ENCODE measurements at regions not wholly inside any gene's neighbourhood (a gene's known extent, or its start where the extent isn't known, plus 50 kb on each side); places are given as distances from the start of the nearest gene placed in this dataset.

DNA sequence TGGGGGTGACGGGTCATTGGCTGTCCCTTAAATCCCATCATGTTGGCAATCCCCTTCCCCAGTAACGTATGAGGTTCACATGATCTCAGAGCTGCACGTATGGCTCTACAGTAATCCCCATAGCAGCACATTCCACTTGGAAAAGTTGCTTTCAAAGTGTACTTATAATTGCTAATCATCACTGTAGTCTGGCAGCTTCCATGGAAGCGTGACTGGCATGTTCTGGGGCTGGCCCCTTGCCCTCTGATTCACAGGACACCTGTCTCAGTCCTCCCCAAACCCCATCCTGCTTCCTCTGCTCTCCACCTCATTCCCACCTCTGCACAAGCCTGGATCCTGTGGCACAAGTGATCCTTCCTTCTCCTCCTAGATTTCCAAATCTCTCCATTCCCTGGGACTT lies 102.2 kb downstream of the TSEN15 start:
- no peak for FAIRE-seq
- TF ChIP-seq, protein P1, sequence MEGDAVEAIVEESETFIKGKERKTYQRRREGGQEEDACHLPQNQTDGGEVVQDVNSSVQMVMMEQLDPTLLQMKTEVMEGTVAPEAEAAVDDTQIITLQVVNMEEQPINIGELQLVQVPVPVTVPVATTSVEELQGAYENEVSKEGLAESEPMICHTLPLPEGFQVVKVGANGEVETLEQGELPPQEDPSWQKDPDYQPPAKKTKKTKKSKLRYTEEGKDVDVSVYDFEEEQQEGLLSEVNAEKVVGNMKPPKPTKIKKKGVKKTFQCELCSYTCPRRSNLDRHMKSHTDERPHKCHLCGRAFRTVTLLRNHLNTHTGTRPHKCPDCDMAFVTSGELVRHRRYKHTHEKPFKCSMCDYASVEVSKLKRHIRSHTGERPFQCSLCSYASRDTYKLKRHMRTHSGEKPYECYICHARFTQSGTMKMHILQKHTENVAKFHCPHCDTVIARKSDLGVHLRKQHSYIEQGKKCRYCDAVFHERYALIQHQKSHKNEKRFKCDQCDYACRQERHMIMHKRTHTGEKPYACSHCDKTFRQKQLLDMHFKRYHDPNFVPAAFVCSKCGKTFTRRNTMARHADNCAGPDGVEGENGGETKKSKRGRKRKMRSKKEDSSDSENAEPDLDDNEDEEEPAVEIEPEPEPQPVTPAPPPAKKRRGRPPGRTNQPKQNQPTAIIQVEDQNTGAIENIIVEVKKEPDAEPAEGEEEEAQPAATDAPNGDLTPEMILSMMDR (IDR thresholded peaks at IDR 0.05; ENCODE audit: insufficient read depth, missing control alignments), result no peak
- DNase-seq (ENCODE audit: insufficient read length, low spot score), result no peak

DNA sequence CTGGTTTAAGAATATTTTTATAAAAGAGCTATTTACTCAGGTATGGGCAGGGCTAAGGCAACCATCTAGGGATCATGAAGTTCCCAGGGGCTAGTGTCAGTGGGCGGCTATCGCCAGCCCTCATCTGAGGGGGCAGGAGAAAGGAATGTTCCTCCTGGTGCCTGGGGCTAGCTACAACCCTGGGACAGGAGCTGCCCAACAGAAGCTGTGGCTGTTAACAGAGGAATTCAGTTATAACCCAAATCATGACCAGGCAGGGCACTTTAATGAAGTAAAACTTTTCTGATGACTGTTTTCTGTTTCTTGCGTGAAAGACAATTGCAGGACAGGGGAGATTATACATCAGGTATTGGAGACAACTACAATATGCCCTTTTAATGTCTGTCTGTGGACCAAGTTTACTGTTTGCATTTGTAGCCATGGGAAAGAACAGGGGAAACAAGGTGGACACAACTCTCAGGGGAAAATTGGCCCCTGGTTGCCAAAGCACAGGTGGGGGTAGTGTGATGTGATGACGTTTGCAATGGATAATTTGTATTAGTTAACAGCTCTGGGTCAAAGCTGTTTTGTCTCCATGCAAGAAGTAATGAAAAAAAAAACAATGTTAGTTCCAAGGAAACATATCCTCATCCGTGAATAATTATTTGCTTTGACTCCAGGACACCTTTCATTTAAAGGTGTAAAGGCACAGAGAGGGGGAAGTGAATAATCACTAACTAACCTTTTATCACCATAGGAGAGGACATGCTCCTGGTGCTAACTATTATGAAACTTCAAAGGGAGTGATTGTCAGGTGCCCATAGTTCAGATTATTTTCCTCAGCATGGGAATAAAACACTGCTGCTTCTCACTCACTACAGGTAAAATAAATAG lies 105.2 kb downstream of the TSEN15 start:
- no peak for FAIRE-seq

DNA sequence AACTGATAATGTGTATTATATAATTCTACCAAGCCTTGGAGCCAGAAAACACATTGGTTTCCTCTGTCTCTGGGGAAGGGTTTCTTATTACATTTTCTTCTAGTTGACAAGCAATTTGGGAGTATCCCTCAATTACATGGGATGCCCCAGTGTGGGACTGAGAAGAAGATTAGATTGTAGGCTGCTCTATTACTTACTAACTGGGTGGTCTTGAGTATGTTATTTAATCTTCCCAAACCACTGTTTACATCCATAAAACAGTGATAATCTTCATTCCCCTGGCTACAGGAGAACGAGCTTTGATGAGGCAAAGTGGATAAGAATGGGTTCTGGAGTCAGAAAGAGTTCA lies 105.8 kb downstream of the TSEN15 start:
- no peak for FAIRE-seq
- TF ChIP-seq, protein P1 (IDR thresholded peaks at IDR 0.05; ENCODE audit: insufficient read depth, missing control alignments), result no peak
- DNase-seq (ENCODE audit: insufficient read length, low spot score), result no peak

More for the DNA sequence above, 105.2 kb downstream of the TSEN15 start:
- TF ChIP-seq, protein P1 (IDR thresholded peaks at IDR 0.05; ENCODE audit: insufficient read depth, missing control alignments), result no peak
- no peak for DNase-seq (ENCODE audit: insufficient read length, low spot score)

DNA sequence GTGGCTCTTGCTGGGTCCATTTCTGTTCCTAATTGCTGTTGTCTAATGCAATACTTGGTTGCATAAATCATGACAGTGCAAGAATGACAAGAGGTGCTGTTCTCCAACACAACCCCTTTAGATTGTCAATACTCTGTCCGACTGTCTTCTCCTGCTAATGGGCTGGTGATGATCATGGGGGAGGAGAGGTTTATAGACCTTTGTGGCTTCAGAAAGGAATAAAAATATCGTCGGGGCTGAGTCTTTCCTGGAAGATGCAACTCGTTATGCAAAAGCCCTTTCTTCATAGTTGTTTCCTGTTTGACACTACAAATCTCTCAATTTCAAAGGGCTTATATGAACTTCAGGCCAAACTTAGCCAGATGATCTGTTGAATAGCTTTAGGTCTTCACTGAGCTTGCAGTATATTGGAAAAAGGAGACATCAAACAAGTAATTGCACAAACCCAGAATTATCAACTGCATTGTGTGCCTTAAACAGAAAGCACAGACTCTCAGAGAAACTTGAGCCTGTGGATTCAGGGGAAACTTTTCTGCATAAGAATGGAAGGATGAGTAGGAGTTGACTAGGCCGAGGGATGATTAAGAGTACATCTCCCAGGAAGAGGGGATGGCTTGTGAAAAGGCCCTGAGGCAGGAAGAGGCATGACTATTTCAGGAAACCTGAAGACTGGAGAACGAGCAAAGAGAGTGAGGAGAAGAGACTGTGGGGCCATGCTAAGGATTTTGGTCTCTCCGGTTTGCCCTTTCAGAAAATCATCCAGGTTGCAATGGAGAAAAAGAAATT lies 107.6 kb downstream of the TSEN15 start:
- FAIRE-seq (no peak), DNase-seq (ENCODE audit: insufficient read length, low spot score) (no peak)
- TF ChIP-seq, protein P1 (IDR thresholded peaks at IDR 0.05; ENCODE audit: insufficient read depth, missing control alignments), result no peak

DNA sequence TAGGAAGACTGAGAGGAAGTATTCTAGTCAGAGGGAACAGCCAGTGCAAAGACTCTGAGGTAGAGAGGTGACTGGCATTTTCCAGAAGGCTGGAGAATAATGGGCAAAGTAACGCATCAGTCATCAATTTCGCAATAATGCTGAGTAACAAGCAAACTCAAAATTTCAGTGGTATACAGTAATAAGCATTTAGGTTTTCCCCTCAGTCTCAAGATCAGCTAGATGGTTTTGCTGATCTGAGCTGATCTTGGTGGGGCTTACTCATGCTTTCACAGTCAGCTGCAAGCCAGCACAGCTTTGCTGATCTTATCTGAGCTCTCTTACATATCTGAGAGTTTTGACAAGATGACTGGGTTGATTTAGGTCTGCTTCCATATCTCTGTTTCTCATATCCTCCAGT lies 108.7 kb downstream of the TSEN15 start:
- FAIRE-seq, result no peak
- no peak for DNase-seq (ENCODE audit: insufficient read length, low spot score)

DNA sequence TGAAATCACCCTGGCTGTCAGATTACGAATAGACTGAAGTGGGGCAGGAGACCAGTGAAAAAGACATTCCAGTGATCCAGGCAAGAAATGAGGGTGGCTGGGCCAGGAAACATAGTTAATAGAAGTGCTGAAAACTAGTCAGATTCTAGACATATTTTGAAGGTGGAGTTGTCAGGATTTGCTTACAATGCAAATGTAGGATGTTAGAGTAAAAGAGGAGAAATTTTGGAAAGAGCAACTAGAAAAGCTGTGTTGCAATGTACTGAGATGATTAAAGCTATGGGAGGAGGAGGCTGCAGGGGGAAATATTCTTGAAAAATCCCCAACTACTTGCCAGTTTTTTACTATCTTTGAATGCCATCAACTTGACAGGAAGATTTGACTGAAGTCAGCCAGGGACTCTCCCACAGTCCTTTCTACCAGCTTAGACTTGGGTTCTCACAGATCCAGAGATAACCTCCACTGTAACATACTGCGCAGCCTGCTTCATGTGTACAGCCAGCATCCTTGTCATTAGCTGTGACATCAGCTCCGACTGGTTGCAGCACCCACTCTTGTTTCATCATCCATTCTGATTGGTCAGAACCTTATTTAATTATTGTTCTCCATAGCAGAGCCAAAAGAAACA lies 109.7 kb downstream of the TSEN15 start:
- TF ChIP-seq, protein P1 (IDR thresholded peaks at IDR 0.05; ENCODE audit: insufficient read depth, missing control alignments), result no peak
- DNase-seq (ENCODE audit: insufficient read length, low spot score) (no peak), FAIRE-seq (no peak)

More for the DNA sequence above, 108.7 kb downstream of the TSEN15 start:
- TF ChIP-seq, protein P1 (IDR thresholded peaks at IDR 0.05; ENCODE audit: insufficient read depth, missing control alignments), result no peak
